HUES6 (cell line): ENCODE measurements at regions not wholly inside any gene's neighbourhood (a gene's known extent, or its start where the extent isn't known, plus 50 kb on each side); places are given as distances from the start of the nearest gene placed in this dataset.
"Not testable (repeated sequence)": the region's sequence is repeated elsewhere in the genome, so short reads cannot be mapped to it uniquely, and the experiment has no call there.

Experiments used
- H3K27ac ChIP-seq: 2 replicates; pipeline ENCODE4 v1.7.0; 2013; ENCODE audit warnings: low read depth, mild to moderate bottlenecking, low read length, inconsistent platforms
- H3K27me3 ChIP-seq: 2 replicates; pipeline ENCODE4 v1.6.1; 2013; ENCODE audit warnings: low read length; ENCODE audit not compliant: control insufficient read depth, insufficient read depth
- H3K36me3 ChIP-seq: 2 replicates; pipeline ENCODE4 v1.6.1; 2013; ENCODE audit warnings: low read length; ENCODE audit not compliant: control insufficient read depth, insufficient read depth
- H3K4me1 ChIP-seq: 2 replicates; pipeline ENCODE4 v1.6.1; 2013; ENCODE audit warnings: low read length; ENCODE audit not compliant: control insufficient read depth, insufficient read depth
- H3K4me3 ChIP-seq: 2 replicates; pipeline ENCODE4 v1.5.1; 2013; ENCODE audit warnings: low read depth, low read length
- H3K9ac ChIP-seq: one replicate; pipeline ENCODE4 v1.6.1; 2013; ENCODE audit warnings: mild to moderate bottlenecking, low read length
- H3K9me3 ChIP-seq: 2 replicates; pipeline ENCODE4 v1.6.1; 2013; ENCODE audit warnings: low read depth, low read length; ENCODE audit not compliant: control insufficient read depth, insufficient read depth

DNA sequence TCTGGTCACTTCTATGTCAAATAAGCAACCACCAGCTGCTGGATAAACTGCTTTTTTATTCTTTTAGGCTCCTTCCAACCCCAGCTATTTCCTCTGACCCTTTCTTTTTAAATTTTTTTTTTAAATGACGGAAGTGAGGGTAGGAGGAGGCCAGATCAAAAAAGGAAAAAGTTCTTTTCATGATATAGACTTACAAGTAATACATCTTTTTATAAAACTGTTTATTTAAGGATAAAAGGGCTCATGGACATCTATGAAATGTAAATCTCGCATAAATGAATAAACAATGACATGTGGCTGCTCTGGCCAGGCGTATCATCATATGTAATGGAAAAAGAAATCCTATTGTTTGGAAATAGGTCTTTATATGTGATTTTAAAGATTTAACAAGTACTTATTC is 169.0 kb upstream of the ATP2B1 start:
- Histone ChIP-seq H3K9me3 (no peaks in the 10 kb centered on the region), H3K27me3 (no peaks in the 10 kb centered on the region), H3K36me3 (no peaks in the 10 kb centered on the region), H3K4me3 (no peak overlapping the region), H3K27ac (no peak overlapping the region), H3K4me1 (peaks cover 4% of the 10 kb centered on the region; the same call in 1 of the 2 replicates), H3K9ac (no peak overlapping the region)

DNA sequence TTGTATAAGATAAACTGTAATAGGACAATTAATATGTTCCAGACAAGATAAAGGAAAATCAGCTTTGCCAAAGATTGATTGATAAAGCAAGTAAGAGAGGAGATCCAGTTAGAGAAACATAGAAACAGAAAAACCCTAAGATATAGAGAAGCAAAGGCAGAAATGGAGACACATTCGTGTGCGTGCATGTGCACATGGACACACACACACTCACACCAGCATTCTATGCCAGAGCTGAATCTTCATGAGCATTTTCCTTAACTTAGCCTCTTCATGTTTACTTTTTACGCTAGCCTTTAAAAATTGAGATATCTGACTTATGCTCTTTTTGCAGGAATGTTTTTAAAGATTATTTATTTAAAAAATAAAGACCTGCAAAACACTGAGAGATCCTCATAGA is 168.5 kb upstream of the ATP2B1 start:
- no peaks in the 10 kb centered on the region for H3K36me3 ChIP-seq
- no peak overlapping the region for H3K4me3 ChIP-seq
- H3K9me3 ChIP-seq = no peaks in the 10 kb centered on the region
- peaks cover 4% of the 10 kb centered on the region; the same call in 1 of the 2 replicates for H3K4me1 ChIP-seq
- no peak overlapping the region for H3K27ac ChIP-seq
- no peaks in the 10 kb centered on the region for H3K27me3 ChIP-seq
- H3K9ac ChIP-seq = no peak overlapping the region

- Histone ChIP-seq H3K9ac (no peak overlapping the region), H3K4me1 (peaks cover 4% of the 10 kb centered on the region; the same call in 1 of the 2 replicates), H3K9me3 (peaks cover 6% of the 10 kb centered on the region; the same call in 1 of the 2 replicates), H3K36me3 (no peaks in the 10 kb centered on the region), H3K27me3 (no peaks in the 10 kb centered on the region), H3K4me3 (no peak overlapping the region), H3K27ac (no peak overlapping the region)
These were observed 167.2 kb upstream of the ATP2B1 start for GRCh38 chr12:89875809-89876208.

GRCh38 chr12:89875225-89875624 is 166.6 kb upstream of the ATP2B1 start:
- H3K27ac ChIP-seq = no peak overlapping the region
- no peaks in the 10 kb centered on the region for H3K27me3 ChIP-seq
- no peaks in the 10 kb centered on the region for H3K36me3 ChIP-seq
- H3K4me1 ChIP-seq = no peaks in the 10 kb centered on the region; the same call in 1 of the 2 replicates
- H3K9me3 ChIP-seq = peaks cover 9% of the 10 kb centered on the region; the same call in 1 of the 2 replicates
- H3K9ac ChIP-seq = no peak overlapping the region
- no peak overlapping the region for H3K4me3 ChIP-seq

DNA sequence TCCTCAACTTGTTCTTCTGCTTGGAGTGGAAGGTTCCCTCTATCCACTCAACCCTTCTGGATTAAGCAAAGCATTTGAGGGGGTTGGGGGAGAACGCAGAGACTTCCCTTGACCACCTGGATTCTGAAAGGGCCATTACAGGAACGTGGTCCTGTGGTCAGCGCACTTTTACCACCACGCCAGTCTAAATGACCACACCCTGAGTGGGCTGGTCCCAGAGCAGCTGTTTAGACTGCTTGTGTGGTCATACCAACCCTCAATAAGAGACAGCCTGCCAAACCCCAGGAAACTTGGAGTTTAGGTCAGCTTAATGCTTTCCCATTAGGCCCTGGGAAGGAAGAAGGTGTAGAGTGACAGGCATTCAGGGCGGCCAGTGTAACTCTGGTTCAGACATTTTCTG is 165.5 kb upstream of the ATP2B1 start:
- Histone ChIP-seq H3K4me1 (no peaks in the 10 kb centered on the region; the same call in 1 of the 2 replicates), H3K27ac (no peak overlapping the region)

DNA sequence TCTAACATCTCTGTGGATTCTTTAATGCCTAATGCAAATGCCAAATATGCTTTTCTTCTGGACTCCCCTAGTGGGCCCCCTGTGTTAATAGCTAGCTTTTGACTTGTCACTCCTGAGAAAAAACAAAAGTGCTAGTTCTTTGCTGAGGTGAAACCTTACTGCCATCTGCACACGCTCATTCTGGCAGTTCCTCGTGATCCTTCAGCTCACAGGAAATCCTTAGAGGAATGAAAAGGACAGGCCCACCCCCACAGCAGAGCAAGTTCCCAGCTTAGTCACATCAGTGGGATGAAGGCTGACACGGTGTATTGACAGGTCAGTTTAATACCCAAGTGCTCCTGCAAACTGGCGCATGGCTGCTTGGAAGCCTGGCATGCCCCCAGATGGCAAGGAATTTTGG is 165.1 kb upstream of the ATP2B1 start:
- Histone ChIP-seq H3K27me3 (no peaks in the 10 kb centered on the region), H3K36me3 (no peaks in the 10 kb centered on the region), H3K4me1 (no peaks in the 10 kb centered on the region; the same call in 1 of the 2 replicates), H3K27ac (no peak overlapping the region), H3K9me3 (peaks cover 13% of the 10 kb centered on the region; the same call in 1 of the 2 replicates), H3K9ac (no peak overlapping the region), H3K4me3 (no peak overlapping the region)

More for the DNA sequence above, 165.5 kb upstream of the ATP2B1 start:
- peaks cover 13% of the 10 kb centered on the region; the same call in 1 of the 2 replicates for H3K9me3 ChIP-seq
- H3K27me3 ChIP-seq = no peaks in the 10 kb centered on the region
- H3K4me3 ChIP-seq = no peak overlapping the region
- H3K9ac ChIP-seq = no peak overlapping the region
- no peaks in the 10 kb centered on the region for H3K36me3 ChIP-seq

DNA sequence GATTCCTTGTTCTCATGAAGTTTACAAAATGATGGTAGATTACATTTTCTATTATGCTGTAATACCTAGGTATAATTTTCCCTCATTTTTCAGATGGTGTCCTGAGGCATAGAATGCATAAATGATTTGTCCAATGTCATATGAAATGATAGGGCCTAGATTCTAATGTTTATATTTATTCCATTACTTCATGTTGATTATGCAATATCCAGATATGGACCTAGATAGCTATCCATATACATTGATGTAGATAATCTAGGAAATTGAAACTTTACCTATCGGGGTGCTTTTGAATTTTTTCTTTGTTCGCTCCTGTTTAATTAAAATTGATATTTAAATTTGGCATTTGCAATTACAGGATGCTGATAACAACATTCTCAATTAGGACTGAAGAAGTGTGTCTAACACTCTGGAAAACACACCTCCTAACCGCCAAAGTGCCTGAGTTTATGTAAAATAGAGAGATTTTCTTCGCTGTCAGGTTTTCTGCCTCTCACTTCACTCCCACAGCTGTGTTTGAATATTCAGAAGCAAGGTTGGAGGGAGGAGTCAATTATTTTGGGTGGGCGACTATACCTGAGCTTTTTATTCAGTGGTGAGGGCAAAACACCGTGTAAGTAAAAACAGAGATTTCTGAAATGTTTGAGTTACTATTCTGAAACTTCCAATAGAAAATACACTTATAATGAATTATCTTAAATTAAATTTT is 164.4 kb upstream of the ATP2B1 start:
- peaks cover 13% of the 10 kb centered on the region; the same call in 1 of the 2 replicates for H3K9me3 ChIP-seq
- no peak overlapping the region for H3K27ac ChIP-seq
- H3K9ac ChIP-seq = no peak overlapping the region
- H3K36me3 ChIP-seq = no peaks in the 10 kb centered on the region
- no peak overlapping the region for H3K4me3 ChIP-seq
- H3K27me3 ChIP-seq = no peaks in the 10 kb centered on the region
- no peaks in the 10 kb centered on the region; the same call in 1 of the 2 replicates for H3K4me1 ChIP-seq

DNA sequence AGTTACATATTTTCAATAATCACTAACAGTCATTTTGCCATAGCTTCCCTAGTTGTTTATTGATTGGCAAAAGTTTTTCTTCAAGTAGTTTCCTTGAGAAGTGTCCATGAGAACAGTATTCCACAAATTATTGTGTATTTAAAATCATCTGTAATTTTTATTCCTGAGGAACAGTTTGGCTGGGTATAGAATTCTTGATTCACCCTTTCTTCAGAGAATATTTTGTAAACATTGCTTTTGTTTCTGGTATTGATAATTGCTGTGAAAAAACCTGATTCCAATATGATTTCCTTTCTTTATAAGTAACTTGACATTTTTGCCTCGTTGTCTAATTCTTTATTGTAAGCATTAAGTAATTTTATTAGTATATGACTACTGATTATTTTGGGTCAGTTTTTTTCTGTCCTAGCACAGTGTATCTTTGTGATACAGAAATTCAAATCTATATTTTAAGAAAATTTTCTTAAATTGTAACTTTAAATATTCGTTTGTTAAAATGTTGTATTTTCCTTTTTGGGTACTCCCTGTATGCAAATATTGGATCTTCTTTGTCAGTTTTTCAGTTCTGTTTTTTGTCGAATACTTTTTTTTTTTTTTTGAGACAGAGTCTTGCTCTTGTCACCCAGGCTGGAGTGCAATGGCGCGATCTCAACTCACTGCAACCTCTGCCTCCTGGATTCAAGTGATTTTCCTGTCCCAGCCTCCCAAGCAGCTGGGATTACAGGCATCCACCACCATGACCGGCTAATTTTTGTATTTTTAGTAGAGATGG is 162.0 kb upstream of the ATP2B1 start:
- no peak overlapping the region for H3K9ac ChIP-seq
- no peak overlapping the region for H3K27ac ChIP-seq
- no peaks in the 10 kb centered on the region; the same call in 1 of the 2 replicates for H3K4me1 ChIP-seq
- no peak overlapping the region for H3K4me3 ChIP-seq
- H3K36me3 ChIP-seq = no peaks in the 10 kb centered on the region
- peaks cover 13% of the 10 kb centered on the region; the same call in 1 of the 2 replicates for H3K9me3 ChIP-seq
- H3K27me3 ChIP-seq = no peaks in the 10 kb centered on the region; the same call in 1 of the 2 replicates

- not testable (repeated sequence) for H3K36me3 ChIP-seq, H3K27ac ChIP-seq, H3K4me3 ChIP-seq, H3K9ac ChIP-seq, H3K27me3 ChIP-seq
- H3K4me1 ChIP-seq = peaks cover 21% of the 10 kb centered on the region
- H3K9me3 ChIP-seq = peaks cover 13% of the 10 kb centered on the region; the same call in 1 of the 2 replicates
These were observed 159.0 kb upstream of the ATP2B1 start for GRCh38 chr12:89867611-89868010.

DNA sequence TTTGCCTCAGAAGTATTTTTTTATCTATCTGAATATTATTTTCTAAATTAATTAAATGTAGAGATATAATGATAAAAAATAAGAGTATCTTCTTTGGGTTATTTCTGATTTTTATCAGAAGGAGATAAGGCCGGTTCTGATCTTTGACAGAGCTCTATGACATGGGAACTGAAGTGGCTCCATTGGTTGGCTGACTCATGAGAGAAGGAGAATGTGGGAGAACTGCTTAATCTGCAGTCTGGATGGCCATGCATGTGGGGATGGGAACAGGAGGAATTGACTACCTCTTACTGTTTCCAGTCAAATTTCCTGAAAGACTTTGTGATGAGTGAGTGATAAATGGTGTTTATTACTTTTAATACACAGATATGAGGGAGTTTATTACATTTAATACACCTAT is 155.8 kb upstream of the ATP2B1 start:
- no peaks in the 10 kb centered on the region; the same call in 1 of the 2 replicates for H3K9me3 ChIP-seq
- no peaks in the 10 kb centered on the region for H3K36me3 ChIP-seq
- peaks cover 2% of the 10 kb centered on the region; the same call in 1 of the 2 replicates for H3K27me3 ChIP-seq
- H3K4me1 ChIP-seq = peaks cover 21% of the 10 kb centered on the region
- H3K9ac ChIP-seq = no peak overlapping the region
- H3K27ac ChIP-seq = no peak overlapping the region
- no peak overlapping the region for H3K4me3 ChIP-seq

- H3K9ac ChIP-seq = no peak overlapping the region
- no peak overlapping the region for H3K27ac ChIP-seq
These were observed 155.3 kb upstream of the ATP2B1 start for GRCh38 chr12:89863968-89864367.

More at GRCh38 chr12:89863968-89864367, 155.3 kb upstream of the ATP2B1 start:
- Histone ChIP-seq H3K27me3 (peaks cover 2% of the 10 kb centered on the region; the same call in 1 of the 2 replicates), H3K36me3 (no peaks in the 10 kb centered on the region), H3K4me3 (no peak overlapping the region), H3K9me3 (no peaks in the 10 kb centered on the region; the same call in 1 of the 2 replicates), H3K4me1 (peaks cover 21% of the 10 kb centered on the region)
